ENCODE measurements at regions not wholly inside any gene's neighbourhood (a gene's known extent, or its start where the extent isn't known, plus 50 kb on each side); places are given as distances from the start of the nearest gene placed in this dataset.

GRCh38 chr11:29623144-29623722 lies 393.6 kb downstream of the KCNA4 start:
- no peak for TF ChIP-seq REST (IDR thresholded peaks at IDR 0.05; ENCODE audit: insufficient read depth in 1 of 2, low read depth in 2 of 2, low read length in 1 of 2)
- TF ChIP-seq TCF7L2 (IDR thresholded peaks at IDR 0.05; ENCODE audit: low read depth, low read length) = no peak
- TF ChIP-seq, protein P1, sequence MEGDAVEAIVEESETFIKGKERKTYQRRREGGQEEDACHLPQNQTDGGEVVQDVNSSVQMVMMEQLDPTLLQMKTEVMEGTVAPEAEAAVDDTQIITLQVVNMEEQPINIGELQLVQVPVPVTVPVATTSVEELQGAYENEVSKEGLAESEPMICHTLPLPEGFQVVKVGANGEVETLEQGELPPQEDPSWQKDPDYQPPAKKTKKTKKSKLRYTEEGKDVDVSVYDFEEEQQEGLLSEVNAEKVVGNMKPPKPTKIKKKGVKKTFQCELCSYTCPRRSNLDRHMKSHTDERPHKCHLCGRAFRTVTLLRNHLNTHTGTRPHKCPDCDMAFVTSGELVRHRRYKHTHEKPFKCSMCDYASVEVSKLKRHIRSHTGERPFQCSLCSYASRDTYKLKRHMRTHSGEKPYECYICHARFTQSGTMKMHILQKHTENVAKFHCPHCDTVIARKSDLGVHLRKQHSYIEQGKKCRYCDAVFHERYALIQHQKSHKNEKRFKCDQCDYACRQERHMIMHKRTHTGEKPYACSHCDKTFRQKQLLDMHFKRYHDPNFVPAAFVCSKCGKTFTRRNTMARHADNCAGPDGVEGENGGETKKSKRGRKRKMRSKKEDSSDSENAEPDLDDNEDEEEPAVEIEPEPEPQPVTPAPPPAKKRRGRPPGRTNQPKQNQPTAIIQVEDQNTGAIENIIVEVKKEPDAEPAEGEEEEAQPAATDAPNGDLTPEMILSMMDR (IDR thresholded peaks at IDR 0.05) = no peak
